ENCODE measurements at regions not wholly inside any gene's neighbourhood (a gene's known extent, or its start where the extent isn't known, plus 50 kb on each side); places are given as distances from the start of the nearest gene placed in this dataset.

DNA sequence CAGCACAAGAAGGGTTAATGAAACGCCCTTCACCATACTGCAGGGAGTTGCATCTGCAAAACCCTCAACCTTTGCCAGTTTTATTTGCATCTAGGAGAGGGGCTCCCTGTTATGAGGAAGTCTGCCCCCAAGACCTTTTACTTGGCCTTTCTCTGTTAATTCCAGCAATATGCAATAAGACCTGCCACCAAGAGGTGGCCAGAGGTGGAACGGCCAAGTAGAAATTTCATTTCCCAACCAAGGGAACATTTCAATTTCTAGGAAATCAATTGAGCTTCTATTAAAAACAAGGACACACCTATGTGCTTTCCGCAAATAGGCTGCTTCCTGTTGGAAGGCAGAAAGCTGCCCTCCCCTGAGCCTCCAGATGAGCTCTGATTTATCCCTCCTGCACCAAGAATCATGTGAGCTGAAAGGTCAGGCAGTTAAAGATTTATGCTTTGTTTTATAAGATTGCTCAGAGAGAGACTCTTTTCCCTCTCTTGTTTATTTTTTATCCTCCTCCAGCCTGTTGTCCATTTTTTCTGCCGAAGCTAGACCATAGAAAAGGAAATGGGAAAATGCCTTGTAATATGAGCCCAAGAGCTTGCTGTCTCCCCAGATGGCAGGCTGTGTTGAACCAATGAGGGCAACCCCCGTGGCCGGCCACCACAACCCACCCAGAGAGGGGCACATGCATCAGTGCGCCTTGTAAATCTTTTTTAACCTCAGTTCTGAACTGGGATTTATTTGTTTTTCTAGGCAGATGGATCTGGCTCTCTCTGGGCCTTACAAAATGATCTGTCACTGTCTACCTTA, 572.8 kb downstream of the TLE1 start:
- H4K20me1 ChIP-seq (replicated peaks; ENCODE audit: control insufficient read depth, extremely low read depth, insufficient read depth, low read length) = no peaks in the 10 kb centered on the region
- no peaks in the 10 kb centered on the region for H3K79me2 ChIP-seq (ENCODE audit: control insufficient read depth, insufficient read depth, low read length)
- H3K9me1 ChIP-seq (replicated peaks; ENCODE audit: control insufficient read depth, extremely low read depth, insufficient read depth, low read length) = no peaks in the 10 kb centered on the region
- no peaks in the 10 kb centered on the region for H3K36me3 ChIP-seq (ENCODE audit: control insufficient read depth in 2 of 2, extremely low read depth in 1 of 2, insufficient read depth in 2 of 2, low read length in 2 of 2)
- dilution Hi-C loops (cut with MboI; ENCODE audit: extremely low pct_ligation_motif_present, low sequenced_read_pairs) = no loop called here
- H3K4me2 ChIP-seq (ENCODE audit: insufficient read depth, low read length) = no peak overlapping the region
- H3K9me3 ChIP-seq (replicated peaks; ENCODE audit: control insufficient read depth, insufficient read depth, low read length) = no peaks in the 10 kb centered on the region
- CTCF ChIA-PET = no interaction called here
- H3K4me1 ChIP-seq (ENCODE audit: control insufficient read depth, extremely low read depth, insufficient read depth, low read length) = no peaks in the 10 kb centered on the region
- no peak overlapping the region for H3K9ac ChIP-seq (replicated peaks; ENCODE audit: extremely low read depth, insufficient read depth, low read length)
- H2AFZ ChIP-seq (ENCODE audit: low read depth, low read length) = no peak overlapping the region
- no peaks in the 10 kb centered on the region for H3K27me3 ChIP-seq (ENCODE audit: control insufficient read depth in 2 of 2, insufficient read depth in 2 of 2, low read length in 2 of 2)
- no peak overlapping the region for H3K27ac ChIP-seq (ENCODE audit: insufficient read depth, low read depth, low read length)
- no peak overlapping the region for H3K4me3 ChIP-seq (replicated peaks in 1 of 3; ENCODE audit: insufficient read depth in 1 of 3, low read depth in 1 of 3, low read length in 3 of 3)
- no TSS peak for BruUV-seq (replicated peaks)
- POLR2A ChIA-PET = no interaction called here
- no peak for FAIRE-seq
- TF ChIP-seq FOS (IDR thresholded peaks at IDR 0.05; ENCODE audit: borderline replicate concordance, insufficient read depth, low read length) (no peak), POLR2AphosphoS5 (IDR thresholded peaks at IDR 0.05; ENCODE audit: insufficient read depth, low read depth, low read length) (no peak), POLR2A (IDR thresholded peaks at IDR 0.05; ENCODE audit: low read depth, low read length) (no peak), MYC (IDR thresholded peaks at IDR 0.05; ENCODE audit: low read depth, low read length) (no peak), GATA2 (IDR thresholded peaks at IDR 0.05; ENCODE audit: insufficient read depth, insufficient read length, low read depth, low read length) (no peak), EZH2 (IDR thresholded peaks at IDR 0.05; ENCODE audit: borderline replicate concordance, low read depth, low read length, severe bottlenecking) (no peak), JUN (IDR thresholded peaks at IDR 0.05; ENCODE audit: borderline replicate concordance, insufficient read depth, insufficient read length, low read depth) (no peak)
- TF ChIP-seq, protein P1, sequence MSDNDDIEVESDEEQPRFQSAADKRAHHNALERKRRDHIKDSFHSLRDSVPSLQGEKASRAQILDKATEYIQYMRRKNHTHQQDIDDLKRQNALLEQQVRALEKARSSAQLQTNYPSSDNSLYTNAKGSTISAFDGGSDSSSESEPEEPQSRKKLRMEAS (IDR thresholded peaks at IDR 0.05; ENCODE audit: insufficient read depth, insufficient read length) = no peak
- TF ChIP-seq, protein P2, sequence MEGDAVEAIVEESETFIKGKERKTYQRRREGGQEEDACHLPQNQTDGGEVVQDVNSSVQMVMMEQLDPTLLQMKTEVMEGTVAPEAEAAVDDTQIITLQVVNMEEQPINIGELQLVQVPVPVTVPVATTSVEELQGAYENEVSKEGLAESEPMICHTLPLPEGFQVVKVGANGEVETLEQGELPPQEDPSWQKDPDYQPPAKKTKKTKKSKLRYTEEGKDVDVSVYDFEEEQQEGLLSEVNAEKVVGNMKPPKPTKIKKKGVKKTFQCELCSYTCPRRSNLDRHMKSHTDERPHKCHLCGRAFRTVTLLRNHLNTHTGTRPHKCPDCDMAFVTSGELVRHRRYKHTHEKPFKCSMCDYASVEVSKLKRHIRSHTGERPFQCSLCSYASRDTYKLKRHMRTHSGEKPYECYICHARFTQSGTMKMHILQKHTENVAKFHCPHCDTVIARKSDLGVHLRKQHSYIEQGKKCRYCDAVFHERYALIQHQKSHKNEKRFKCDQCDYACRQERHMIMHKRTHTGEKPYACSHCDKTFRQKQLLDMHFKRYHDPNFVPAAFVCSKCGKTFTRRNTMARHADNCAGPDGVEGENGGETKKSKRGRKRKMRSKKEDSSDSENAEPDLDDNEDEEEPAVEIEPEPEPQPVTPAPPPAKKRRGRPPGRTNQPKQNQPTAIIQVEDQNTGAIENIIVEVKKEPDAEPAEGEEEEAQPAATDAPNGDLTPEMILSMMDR (IDR thresholded peaks at IDR 0.05; ENCODE audit: extremely low read depth in 1 of 2, insufficient read depth in 1 of 2, low read depth in 1 of 2, low read length in 2 of 2) = no peak
- intact Hi-C loops (cut with micrococcal nuclease) = no loop called here
- DNase-seq (ENCODE audit: low read depth, low spot score) = no peak
